Stimulated activated CD8-positive, alpha-beta memory T cell treated with anti-CD3 and anti-CD28 coated beads, Interleukin-15, amount 100 ng/mL, for 1 hour (primary cell): ENCODE measurements at regions not wholly inside any gene's neighbourhood (a gene's known extent, or its start where the extent isn't known, plus 50 kb on each side); places are given as distances from the start of the nearest gene placed in this dataset.
"Not testable (repeated sequence)": the region's sequence is repeated elsewhere in the genome, so short reads cannot be mapped to it uniquely, and the experiment has no call there.

Source experiments
- DNase-seq: peaks from one replicate; pipeline ENCODE4 v3.0.0-alpha.2; 2020; ENCODE audit warnings: low read depth

DNA sequence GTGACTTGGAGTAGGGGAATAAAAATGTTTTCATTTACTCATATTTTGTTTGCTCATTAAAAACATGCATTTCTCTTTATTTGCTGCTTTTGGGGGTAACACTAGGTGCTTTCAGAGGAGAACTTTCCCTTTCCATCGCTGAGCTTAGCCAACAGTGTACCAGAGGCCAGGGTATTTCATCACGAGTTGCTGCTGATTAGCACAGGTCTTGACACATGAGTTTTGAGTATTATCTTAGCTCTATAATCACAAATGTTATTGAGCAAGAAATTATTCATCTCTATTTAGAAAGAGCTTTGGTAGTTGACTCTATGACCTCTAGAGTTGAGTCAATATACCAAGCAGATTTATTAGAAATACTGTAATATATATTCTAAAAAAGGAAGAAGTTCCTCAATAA, 375.9 kb downstream of the NXPH1 start:
- DNase-seq = no peak

DNA sequence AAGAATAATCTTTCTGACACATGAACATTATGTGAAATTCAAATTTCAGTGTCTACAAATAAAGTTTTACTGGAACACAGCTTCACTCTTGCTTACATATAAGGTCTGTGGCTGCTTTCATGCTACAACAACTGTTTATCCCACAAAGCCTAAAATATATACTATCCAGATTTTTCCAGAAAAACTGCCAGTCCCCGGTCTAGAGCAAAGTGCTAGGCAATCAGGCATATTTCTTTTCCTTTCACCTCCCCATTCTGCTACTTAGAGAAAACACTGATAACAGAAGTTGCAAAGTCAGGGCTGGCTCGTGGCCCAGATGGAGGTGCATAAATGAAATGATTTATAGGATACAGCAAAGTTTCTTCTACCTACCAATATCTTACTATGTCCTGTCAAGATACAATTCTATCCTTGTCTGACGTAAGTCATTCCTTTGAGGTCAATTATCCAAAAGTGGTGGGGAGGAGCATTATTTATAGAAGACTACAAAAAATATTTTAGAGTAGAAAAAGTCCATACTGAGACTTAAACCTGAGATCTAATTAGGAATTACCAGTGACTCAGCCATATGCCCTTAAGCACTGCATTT, 384.1 kb downstream of the NXPH1 start:
- no peak for DNase-seq

DNA sequence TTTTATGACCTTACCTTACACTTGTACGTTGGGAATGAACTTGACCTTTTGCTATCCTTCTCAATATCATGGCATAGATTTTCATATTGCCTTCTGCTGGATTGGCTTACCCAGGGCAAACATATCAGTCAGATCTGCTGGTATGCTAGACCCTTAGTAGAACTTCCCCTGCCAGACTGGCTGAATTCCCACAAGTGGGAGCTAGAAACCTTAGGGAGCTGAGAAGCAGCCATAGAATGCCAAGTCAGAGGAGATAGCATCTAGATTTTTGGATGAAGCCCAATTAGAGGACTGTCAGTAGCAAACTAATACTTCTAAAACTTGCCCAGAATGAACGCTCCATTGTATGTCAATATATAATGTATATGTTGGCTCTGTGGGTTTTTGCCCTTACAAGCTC, 385.0 kb downstream of the NXPH1 start:
- DNase-seq = no peak

DNA sequence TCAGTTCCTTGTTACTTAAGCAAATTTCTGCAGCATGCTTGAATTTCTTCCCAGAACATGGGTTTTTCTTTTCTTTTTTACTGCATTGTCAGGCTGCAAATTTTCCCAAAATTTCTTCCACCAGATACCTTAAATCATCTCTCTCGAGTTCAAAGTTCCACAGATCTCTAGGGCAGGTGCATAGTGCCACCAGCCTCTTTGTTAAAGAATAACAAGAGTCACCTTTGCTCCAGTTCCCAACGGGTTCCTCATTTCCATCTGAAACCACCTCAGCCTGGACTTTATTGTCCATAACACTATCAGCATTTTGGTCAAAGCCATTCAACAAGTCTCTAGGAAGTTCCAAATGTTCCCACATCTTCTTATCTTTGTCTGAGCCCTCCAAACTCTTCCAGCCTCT, 389.2 kb downstream of the NXPH1 start:
- DNase-seq = no peak

DNA sequence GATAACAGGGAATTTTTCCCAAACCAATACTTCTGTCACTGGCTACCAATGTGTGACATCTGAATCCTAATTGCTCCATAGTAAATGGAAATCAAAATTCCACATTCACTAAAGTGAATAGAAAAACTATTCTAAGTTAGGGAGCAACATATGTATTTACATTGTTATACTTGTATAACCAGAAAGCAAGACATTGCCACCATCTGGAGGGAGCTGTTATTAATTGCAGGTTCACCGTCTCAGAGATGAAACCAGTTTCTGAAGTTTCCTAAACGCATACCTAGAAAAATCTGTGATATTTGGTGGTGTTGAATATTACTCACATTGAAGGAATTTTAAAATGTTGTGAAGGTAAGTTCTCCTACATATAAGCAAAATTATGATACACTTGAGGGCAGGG, 390.1 kb downstream of the NXPH1 start:
- DNase-seq = no peak

DNA sequence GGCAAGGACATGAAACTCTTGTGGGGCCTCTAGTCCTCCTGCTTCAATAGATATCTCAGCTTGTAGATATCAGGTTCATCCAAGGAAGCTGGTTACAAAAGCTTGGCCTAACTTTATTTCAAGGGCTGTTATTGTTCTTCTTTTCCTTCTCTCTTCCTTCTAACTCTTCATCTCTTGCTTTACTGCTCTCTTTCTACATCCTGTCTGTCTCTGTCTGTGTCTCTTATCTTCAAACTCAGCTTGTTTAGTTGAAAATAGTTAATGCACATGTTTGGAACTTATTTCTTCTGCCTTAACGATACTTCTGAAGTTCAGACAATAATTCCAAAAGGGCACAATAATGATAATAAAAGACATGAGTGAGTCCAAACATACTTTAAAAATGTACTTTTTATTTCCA, 393.9 kb downstream of the NXPH1 start:
- DNase-seq = no peak

DNA sequence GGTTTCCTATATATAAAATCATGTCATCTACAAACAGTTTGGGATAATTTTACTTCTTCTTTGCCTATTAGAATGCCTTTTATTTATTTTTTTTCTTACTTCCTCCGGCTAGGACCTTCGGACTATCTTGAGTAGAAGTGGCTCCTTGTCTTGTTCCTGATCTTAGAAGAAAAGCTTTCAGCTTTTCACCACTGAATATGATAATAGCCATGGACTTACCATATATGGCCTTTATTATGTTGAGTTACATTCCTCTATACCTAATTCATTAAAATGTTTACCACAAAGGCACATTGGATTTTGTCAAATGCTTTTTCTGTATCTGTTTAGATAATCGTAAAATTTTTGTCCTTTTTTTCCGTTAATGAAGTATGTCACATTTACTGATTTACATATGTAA, 395.7 kb downstream of the NXPH1 start:
- no peak for DNase-seq

DNA sequence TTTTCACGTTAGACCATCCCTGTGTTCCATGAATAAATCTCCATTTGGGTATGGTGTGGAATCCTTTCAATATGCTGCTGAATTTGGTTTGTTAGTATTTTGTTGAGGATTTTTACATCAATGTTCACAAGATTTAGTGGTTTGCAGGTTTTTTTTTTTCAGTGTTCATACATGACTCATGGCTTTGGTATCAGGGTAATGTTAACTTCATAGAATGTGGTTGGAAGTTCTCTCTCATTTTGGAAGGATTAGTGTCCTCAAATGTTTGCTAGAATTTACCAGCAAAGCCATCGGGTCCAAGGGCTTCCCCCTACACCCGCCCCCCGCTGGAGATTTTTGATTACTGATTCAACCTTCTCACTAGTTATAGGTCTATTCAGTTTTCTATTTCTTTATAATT, 398.0 kb downstream of the NXPH1 start:
- no peak for DNase-seq

DNA sequence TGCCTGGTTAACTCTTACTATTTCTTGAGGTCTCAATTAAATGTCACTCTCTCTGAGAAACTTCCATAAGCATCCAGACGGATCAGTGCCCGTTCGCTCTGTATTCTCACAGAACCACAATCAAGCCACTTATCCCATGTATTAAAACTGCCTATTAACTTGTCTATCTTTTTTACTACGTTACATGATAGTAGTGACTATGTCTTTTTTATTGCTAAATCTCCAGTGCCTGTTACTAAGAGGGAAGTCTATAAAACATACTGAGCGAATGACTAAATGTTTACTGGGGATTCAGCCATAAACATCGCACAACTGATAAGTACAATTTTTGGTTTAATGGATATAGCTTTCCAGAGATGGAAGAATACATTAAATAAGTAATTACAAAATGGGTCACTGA, 399.9 kb downstream of the NXPH1 start:
- no peak for DNase-seq

DNA sequence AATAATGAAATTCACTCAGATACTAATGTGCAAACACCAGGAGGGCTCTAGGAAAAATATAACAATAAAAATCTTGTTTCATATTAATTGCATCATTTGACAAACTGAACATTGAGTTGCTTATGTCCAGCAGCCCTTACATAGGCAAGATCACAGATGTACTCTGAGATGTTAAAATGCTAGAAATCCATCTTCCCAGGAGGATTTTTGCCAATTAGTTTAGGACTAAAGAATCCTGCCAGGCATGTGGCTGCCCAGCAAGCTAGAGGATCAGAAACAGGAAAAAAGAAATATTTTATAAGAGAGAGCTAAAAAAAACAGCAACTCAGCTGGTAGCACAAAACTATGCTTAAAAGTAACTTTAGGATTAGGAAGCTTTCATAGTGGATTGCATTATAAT, 407.8 kb downstream of the NXPH1 start:
- DNase-seq = no peak

DNA sequence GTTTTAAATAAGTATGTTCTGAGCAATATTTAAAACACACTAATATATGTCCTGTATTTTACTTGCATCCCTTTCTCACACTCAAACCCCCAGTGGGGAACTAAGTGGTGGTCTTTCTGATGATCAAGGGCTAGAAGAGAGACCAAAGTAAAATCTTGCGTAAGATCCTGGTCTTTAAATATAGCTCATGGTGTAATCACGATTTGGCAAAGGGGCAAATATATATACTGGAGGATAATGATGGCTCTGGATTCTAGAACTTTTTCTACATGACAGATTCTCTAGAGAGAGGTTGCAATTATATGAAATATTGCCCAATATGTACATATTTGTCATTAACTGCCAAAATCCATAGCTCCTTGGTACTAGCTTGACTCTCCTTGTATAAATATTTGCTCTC, 438.3 kb downstream of the NXPH1 start:
- DNase-seq = no peak

DNA sequence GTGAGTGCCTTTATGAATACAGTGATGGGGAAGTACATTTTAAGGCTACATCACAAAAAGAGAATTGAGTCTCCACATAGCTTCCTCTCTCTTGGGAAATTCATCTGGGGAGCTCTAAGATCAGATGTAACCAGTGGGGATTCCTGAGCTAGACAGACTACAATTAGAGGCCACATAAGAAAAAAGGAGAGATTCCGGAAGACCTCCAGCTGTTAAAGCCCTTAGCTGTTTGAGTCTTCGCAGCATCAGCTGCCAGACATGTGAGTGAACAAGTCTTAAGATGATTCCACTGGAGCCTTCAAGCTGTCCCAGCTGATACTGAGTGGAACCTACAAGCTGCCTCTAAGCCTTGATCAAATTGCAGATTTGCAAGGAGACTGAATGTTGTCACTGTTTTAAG, 448.5 kb downstream of the NXPH1 start:
- DNase-seq = no peak

DNA sequence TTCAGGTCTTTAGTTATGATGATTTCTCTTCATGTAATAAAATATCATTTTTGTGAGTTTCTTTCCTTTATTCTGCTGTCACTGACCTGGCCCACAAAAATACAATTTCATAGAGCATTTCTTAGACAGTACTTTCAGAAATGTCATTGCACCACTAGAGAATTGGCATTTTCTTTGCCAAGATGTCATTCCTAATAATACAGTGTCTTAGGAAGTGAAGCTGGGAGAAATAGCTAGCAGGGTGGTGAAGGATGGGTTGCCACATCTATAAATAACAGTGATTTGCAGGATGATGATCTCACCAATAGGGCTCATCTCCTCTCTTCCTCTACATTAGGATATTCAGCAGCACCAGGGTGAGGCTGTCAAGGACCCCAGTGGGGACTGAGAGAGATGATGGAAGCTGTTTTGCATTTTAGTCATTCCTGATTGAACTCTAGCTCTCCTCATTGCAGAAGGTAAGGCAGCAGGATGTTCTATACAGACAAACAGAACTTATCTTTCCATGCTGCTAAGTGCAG, 452.1 kb downstream of the NXPH1 start:
- DNase-seq = no peak

DNA sequence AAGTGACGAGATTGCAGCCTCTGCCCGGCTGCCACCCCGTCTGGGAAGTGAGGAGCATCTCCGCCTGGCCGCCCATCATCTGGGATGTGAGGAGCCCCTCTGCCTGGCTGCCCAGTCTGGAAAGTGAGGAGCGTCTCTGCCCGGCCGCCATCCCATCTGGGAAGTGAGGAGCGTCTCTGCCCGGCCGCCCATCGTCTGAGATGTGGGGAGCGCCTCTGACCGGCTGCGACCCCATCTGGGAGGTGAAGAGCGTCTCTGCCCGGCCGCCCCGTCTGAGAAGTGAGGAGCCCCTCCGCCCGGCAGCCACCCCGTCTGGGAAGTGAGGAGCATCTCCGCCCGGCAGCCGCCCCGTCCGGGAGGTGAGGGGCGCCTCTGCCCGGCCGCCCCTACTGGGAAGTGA, 456.9 kb downstream of the NXPH1 start:
- not testable (repeated sequence) for DNase-seq

DNA sequence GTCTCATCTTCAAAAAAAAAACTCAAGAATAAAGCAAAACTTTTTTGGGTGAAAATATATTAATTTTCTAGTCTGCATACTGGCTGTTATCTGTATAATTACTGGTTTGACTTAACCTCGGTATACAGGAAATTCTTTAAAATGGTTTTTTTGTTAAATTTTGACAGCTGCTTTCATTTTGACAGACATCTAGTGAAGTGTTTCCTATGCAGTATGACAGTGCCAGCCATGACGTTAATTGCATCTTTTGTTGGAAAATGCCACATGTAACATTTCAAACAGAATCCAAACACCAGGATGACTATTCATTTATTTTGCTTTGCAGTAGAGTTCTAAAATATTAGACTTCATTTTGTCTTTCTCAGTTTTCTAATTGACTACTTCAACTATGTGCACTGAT, 460.4 kb downstream of the NXPH1 start:
- DNase-seq = no peak

DNA sequence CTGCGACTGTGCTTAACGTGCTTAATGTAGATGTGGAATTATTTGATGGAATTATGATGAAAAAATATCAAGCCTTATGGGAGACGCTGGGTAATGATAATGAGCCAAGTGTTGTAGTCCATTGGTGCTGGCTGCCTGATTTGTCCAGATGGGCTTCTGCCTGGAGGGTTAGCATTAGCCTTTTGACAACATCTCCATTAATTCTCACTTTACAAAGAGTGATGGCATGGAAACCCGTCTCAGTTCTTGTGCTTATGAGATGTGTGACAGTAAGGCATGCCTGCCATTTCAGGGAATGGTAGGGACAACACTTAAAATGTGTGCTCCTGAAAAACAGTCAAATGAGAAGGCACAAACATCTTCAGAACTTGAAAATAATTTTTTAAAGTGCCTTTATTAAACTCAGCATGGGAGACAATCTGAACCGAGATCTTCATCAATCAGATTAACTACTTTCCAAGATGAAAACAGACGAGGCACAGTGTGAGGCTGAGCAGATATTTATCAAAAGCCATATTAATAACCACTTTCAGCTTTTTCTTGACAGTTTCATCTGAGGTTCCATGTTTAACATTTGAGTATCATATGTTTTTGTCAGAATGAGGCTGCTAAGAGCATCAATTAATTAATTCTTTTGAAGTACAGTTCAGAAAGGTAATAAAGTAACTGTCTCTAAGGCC, 473.1 kb downstream of the NXPH1 start:
- DNase-seq = no peak

DNA sequence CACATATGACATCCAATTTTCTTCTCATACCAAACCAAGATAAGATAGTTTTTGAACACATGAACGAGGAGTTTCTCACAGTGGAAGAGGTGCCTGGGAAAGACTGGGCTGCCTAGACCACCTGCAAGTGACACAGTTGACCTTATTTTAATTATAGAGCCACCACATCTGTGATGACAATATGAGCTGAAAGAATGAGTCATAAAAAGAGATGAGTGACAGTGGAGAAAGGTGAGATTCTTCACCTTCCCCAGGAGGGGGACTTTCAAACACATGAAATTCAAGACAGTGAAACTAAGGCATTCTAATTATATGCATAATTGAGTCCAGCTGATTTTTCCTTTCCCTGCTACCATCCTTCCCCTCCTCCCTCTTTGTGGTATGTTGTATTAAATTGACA, 475.5 kb downstream of the NXPH1 start:
- DNase-seq = no peak

DNA sequence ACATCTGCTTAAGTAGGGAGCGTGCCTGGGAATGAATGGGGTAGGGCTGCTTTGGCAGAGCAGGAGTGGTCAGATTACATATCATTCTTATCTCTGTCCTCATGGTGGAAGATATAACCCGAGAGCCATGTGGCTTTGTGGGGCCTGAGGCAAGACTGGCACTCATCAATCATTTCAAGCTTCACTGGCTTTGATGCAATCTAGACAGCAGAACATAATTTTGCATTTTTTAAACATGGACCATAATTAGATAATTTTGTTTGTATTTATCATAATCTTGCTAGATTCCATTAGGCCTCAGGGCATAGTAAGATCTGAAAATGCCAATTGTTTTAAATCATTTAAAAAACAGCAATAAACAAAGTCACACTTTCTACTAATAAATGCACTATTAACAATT, 480.3 kb downstream of the NXPH1 start:
- no peak for DNase-seq

DNA sequence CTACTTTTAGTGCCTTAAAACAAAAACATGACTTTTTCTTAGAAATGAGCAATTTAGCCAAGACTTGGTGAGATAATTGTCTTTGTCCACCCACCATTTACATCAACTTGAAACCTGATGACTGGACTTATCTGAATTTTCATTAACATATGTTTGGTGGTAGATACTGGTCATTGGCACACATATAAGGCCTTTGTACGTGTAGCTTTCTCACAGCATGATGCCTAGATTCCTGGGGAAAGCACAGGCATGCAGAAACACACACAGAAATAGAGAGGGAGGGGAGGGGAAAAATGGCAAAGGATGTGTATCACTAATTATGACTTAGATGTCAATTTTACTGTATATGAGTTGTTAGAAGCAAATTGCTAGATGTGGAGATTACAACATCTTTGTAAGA, 488.4 kb downstream of the NXPH1 start:
- no peak for DNase-seq

DNA sequence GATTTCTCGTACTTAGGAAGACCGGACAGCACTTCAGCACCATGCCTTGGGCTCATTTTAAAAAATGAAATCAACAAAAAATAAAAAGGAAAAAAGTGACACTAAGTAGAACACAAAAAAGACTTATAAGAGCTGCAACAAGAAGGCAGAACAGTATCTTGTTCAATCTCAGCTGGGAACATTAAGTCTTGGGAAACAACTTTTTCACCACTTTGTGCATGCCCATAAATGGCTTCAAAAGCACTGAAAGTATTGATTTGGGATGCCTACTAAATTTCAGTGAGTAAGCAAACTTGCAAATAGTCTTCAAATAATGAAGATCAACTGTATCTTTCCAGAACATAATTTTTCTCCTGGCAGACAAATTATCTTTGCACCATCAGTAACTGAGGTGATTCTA, 489.3 kb downstream of the NXPH1 start:
- DNase-seq = no peak

DNA sequence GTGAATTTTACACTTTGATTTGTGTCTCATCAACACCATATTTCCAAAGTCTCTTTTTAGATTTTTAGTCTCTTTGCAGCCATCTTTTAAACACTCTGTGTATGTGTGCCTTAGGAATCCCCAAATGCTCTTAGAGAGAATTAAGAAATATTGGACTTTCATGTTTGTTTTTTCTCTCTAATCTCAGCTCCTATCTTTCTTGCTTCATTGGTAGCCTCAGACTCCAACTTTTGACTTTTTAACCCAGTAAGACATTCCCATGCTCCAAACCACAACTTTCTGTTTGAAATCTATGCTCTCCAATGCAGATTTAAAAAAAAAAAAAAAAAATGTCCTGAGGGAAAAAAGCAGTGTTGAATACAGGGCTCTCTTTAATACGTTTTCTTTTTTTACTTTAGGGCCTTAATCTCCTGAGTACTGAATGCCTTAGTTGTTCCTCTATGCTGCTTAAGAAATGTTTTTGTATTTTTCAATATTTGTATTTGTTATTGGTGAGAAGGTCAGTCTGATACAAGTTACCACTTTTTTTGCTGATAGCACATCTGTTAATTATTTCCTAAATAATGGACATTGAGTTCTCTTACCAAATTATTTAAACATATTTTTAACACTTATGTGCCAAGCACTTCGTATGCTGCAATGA, 489.9 kb downstream of the NXPH1 start:
- DNase-seq = no peak

DNA sequence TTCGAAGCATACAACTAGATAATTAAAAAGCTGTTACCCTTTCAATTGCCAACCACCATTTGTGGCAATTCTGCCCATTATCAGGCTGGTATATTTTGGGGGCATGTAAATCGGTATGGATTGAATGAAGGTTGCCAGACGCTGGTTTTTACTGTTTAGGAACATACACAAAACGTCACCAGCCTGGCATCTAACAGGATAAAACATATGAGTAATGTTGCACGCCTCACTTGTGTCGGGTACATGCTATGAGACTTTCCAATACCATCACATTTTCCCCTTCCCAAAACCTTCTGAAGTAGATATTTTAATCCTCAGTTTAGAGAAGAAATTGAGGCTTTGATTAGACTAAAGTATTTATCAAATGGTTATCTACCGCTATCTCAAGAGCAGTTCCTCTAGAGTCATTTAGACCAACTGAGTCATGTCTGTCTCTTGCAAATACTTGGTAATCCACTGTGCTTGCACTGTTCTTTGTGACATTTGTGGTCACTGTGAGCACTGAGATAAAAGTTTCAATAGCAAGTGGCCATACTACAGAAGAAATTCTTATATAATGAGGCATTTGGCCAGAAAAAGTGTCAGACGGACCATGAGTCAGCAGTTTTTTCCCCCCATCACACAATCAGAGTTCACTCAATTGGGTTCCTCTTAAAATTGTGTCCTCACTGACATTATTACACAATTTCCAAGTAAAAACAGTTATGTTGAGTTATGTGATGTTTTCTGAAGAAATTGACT, 498.7 kb downstream of the NXPH1 start:
- DNase-seq = no peak

DNA sequence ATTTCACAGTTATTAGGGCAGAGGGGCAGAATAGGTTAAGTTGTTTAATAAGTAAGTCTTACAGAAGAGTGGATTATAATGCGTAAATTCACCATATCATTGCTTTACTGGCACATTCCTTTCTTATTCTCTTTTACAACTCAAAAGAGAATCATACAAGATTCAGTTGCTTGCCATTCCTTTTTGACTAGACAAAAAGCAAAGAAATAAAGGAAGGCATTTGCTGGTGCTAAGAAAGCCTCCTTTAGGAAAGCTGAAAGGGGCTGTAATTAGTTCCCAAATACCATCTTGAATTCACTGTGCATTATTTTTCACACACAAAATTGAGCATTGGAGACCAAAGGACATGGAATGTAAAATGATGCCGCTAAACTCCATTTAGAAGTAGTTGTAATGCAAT, 499.3 kb downstream of the NXPH1 start:
- no peak for DNase-seq
